IPS-15b (cell line): ENCODE measurements at regions not wholly inside any gene's neighbourhood (a gene's known extent, or its start where the extent isn't known, plus 50 kb on each side); places are given as distances from the start of the nearest gene placed in this dataset.
"Not testable (repeated sequence)": the region's sequence is repeated elsewhere in the genome, so short reads cannot be mapped to it uniquely, and the experiment has no call there.

Experiments
- H3K27me3 ChIP-seq: one replicate; pipeline ENCODE4 v1.6.1; 2013; ENCODE audit warnings: low read length; ENCODE audit not compliant: control insufficient read depth, insufficient read depth
- H3K36me3 ChIP-seq: one replicate; pipeline ENCODE4 v1.6.1; 2013; ENCODE audit warnings: low read length; ENCODE audit not compliant: control insufficient read depth, insufficient read depth
- H3K4me1 ChIP-seq: one replicate; pipeline ENCODE4 v1.6.1; 2013; ENCODE audit warnings: mild to moderate bottlenecking, low read length; ENCODE audit not compliant: control insufficient read depth, insufficient read depth
- H3K4me3 ChIP-seq: one replicate; pipeline ENCODE4 v1.5.1; 2013; ENCODE audit warnings: low read depth, low read length
- H3K9ac ChIP-seq: one replicate; pipeline ENCODE4 v1.6.1; 2013; ENCODE audit warnings: low read depth, mild to moderate bottlenecking, low read length
- H3K9me3 ChIP-seq: one replicate; pipeline ENCODE4 v1.6.1; 2013; ENCODE audit warnings: mild to moderate bottlenecking, low read length; ENCODE audit not compliant: control insufficient read depth, insufficient read depth

GRCh38 chr16:13315642-13316427, 414.4 kb downstream of the SHISA9 start:
- Histone ChIP-seq H3K36me3 (no peaks in the 10 kb centered on the region), H3K4me3 (no peak overlapping the region), H3K9ac (no peak overlapping the region), H3K4me1 (no peaks in the 10 kb centered on the region), H3K27me3 (peaks cover 6% of the 10 kb centered on the region), H3K9me3 (no peaks in the 10 kb centered on the region)

- Histone ChIP-seq H3K4me3 (no peak overlapping the region), H3K4me1 (peaks cover 11% of the 10 kb centered on the region), H3K36me3 (no peaks in the 10 kb centered on the region), H3K27me3 (peaks cover 40% of the 10 kb centered on the region), H3K9me3 (no peaks in the 10 kb centered on the region), H3K9ac (no peak overlapping the region)
Observed at GRCh38 chr16:13322336-13322735, 420.9 kb downstream of the SHISA9 start.

- peaks cover 11% of the 10 kb centered on the region for H3K4me1 ChIP-seq
- no peak overlapping the region for H3K9ac ChIP-seq
- no peaks in the 10 kb centered on the region for H3K36me3 ChIP-seq
- H3K4me3 ChIP-seq, result no peak overlapping the region
- no peaks in the 10 kb centered on the region for H3K9me3 ChIP-seq
- peaks cover 40% of the 10 kb centered on the region for H3K27me3 ChIP-seq
Observed at GRCh38 chr16:13324851-13325250, 423.5 kb downstream of the SHISA9 start.

- peaks cover 11% of the 10 kb centered on the region for H3K4me1 ChIP-seq
- H3K27me3 ChIP-seq, result peaks cover 38% of the 10 kb centered on the region
- H3K36me3 ChIP-seq, result no peaks in the 10 kb centered on the region
Observed at GRCh38 chr16:13325396-13325795, 424.0 kb downstream of the SHISA9 start.

GRCh38 chr16:13331918-13332317, 430.5 kb downstream of the SHISA9 start:
- Histone ChIP-seq H3K36me3 (no peaks in the 10 kb centered on the region), H3K9me3 (no peaks in the 10 kb centered on the region), H3K4me1 (peaks cover 9% of the 10 kb centered on the region), H3K9ac (no peak overlapping the region), H3K27me3 (peaks cover under 1% of the 10 kb centered on the region), H3K4me3 (no peak overlapping the region)

More at GRCh38 chr16:13325396-13325795, 424.0 kb downstream of the SHISA9 start:
- Histone ChIP-seq H3K9me3 (no peaks in the 10 kb centered on the region), H3K9ac (no peak overlapping the region), H3K4me3 (no peak overlapping the region)

- no peak overlapping the region for H3K9ac ChIP-seq
- peaks cover 9% of the 10 kb centered on the region for H3K4me1 ChIP-seq
Observed at GRCh38 chr16:13332713-13333255, 431.4 kb downstream of the SHISA9 start.

GRCh38 chr16:13333336-13333735, 431.9 kb downstream of the SHISA9 start:
- Histone ChIP-seq H3K36me3 (no peaks in the 10 kb centered on the region), H3K27me3 (no peaks in the 10 kb centered on the region), H3K4me3 (no peak overlapping the region), H3K4me1 (peaks cover 9% of the 10 kb centered on the region), H3K9me3 (no peaks in the 10 kb centered on the region), H3K9ac (no peak overlapping the region)

More at GRCh38 chr16:13332713-13333255, 431.4 kb downstream of the SHISA9 start:
- Histone ChIP-seq H3K27me3 (no peaks in the 10 kb centered on the region), H3K4me3 (no peak overlapping the region), H3K36me3 (no peaks in the 10 kb centered on the region), H3K9me3 (no peaks in the 10 kb centered on the region)

GRCh38 chr16:13335879-13336278, 434.5 kb downstream of the SHISA9 start:
- peaks cover 9% of the 10 kb centered on the region for H3K4me1 ChIP-seq
- H3K36me3 ChIP-seq, result no peaks in the 10 kb centered on the region
- no peaks in the 10 kb centered on the region for H3K27me3 ChIP-seq
- H3K4me3 ChIP-seq, result no peak overlapping the region
- no peak overlapping the region for H3K9ac ChIP-seq
- H3K9me3 ChIP-seq, result no peaks in the 10 kb centered on the region

GRCh38 chr16:13336335-13336734, 434.9 kb downstream of the SHISA9 start:
- Histone ChIP-seq H3K9ac (no peak overlapping the region), H3K36me3 (no peaks in the 10 kb centered on the region), H3K4me3 (no peak overlapping the region), H3K9me3 (no peaks in the 10 kb centered on the region), H3K4me1 (peaks cover 9% of the 10 kb centered on the region), H3K27me3 (no peaks in the 10 kb centered on the region)

GRCh38 chr16:13336907-13337881, 435.8 kb downstream of the SHISA9 start:
- H3K4me1 ChIP-seq, H3K9ac ChIP-seq, H3K36me3 ChIP-seq, H3K27me3 ChIP-seq, H3K4me3 ChIP-seq, H3K9me3 ChIP-seq: not testable (repeated sequence)

- H3K36me3 ChIP-seq, result no peaks in the 10 kb centered on the region
Observed at GRCh38 chr16:13338044-13338443, 436.6 kb downstream of the SHISA9 start.

More at GRCh38 chr16:13338044-13338443, 436.6 kb downstream of the SHISA9 start:
- Histone ChIP-seq H3K4me3 (no peak overlapping the region), H3K9ac (no peak overlapping the region), H3K27me3 (no peaks in the 10 kb centered on the region), H3K4me1 (peaks cover 6% of the 10 kb centered on the region), H3K9me3 (no peaks in the 10 kb centered on the region)
